Left colon (tissue), 2 donors: ENCODE measurements at regions not wholly inside any gene's neighbourhood (a gene's known extent, or its start where the extent isn't known, plus 50 kb on each side); places are given as distances from the start of the nearest gene placed in this dataset.
"Not testable (repeated sequence)": the region's sequence is repeated elsewhere in the genome, so short reads cannot be mapped to it uniquely, and the experiment has no call there.

Source experiments
- ATAC-seq: fragments of 200-7000 bp; cut with Tn5 transposase; one replicate; pipeline ENCODE4 v1.9.1; 2020; ENCODE audit warnings: mild to moderate bottlenecking, moderate library complexity
- DNase-seq, 2 donors: peaks; one replicate each; pipeline ENCODE4 v3.0.0-alpha.2; 2020
- intact Hi-C, 2 donors: fragments of 100-400 bp; cut with DNase I in 1 of 2; cut with micrococcal nuclease in 1 of 2; formaldehyde crosslinking; loops; one replicate each; pipeline versions ENCODE4 v1.11.2 to v1.14.0; 2022; cut with DNase I, micrococcal nuclease
- donor health status: DM: no; HTN: no; CAD: no.
- donor health status: DM: yes; HTN: yes; CAD: no.

DNA sequence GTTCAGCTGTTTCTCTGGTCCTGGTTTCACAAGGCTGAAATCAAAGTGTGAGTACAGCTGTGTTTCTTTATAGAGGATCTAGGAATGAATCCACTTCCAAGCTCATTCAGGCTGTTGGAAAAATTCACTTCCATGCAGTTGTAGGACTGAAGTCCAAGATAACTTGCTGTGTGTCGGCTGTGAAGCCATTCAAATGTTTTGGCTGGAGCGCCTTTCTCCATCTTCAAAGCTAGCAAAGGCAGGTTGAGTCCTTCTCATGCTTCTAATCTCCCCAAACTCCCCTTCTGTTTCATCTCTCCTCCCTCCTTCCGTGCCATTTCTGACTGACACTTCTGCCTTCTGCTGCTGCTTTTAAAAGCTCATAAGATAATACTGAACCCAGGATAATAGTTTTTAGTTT is 1195.4 kb upstream of the LRRN3 start:
- DNase-seq (no peak), ATAC-seq (no peak)
- intact Hi-C loops: no loop called here

DNA sequence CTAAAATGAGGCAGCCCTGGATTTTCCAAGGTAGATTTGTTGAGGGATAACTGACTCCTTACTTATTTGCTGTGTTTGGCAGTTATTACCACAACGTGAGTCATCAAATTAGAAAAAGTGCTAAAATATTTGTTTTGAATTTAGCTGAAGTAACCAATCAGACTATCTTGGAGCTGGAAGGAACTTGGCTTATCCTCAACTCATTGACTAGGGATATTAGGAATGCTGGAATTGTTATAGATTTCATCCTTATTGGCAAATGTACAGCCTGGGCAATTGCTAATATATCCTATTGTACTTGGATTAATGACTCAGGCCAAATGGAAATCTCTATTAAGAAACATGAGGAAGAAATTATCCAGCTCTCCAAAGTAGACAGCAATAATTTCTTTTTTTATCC is 1189.0 kb upstream of the LRRN3 start:
- ATAC-seq: no peak
- DNase-seq: no peak
- intact Hi-C loops: no loop called here

DNA sequence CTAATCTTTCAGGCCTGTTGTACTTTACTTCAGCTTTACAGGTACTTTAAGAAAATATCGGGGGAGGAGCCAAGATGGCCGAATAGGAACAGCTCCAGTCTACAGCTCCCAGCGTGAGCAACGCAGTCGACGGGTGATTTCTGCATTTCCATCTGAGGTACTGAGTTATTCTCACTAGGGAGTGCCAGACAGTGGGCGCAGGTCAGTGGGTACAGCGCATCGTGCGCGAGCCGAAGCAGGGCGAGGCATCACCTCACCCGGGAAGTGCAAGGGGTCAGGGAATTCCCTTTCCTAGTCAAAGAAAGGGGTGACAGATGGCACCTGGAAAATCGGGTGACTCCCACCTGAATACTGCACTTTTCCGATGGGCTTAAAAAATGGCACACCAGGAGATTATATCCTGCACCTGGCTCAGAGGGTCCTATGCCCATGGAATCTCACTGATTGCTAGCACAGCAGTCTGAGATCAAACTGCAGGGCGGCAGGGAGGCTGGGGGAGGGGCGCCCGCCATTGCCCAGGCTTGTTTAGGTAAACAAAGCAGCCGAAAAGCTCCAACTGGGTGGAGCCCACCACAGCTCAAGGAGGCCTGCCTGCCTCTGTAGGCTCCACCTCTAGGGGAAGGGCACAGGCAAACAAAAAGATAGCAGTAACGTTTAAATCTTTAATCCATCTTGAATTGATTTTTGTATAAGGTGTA is 1185.4 kb upstream of the LRRN3 start:
- intact Hi-C loops, ATAC-seq, DNase-seq: not testable (repeated sequence)

DNA sequence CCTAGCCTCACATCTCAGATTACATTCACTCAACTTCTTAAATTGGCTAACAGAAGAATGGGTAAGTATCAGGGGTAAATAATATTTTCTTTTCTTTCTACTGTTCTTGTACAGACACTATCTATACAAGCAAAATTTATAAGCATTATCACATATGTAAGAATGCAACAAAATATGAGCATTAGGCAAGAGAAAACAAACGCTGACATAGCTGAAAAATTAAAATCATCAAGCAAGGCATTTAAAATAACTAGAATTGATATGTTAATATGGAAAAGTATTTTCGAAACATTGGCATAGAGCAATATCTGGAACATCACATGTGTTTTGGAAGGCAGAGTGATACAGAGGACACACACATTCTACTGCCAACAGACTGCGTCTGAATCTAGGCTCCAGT is 1175.3 kb upstream of the LRRN3 start:
- ATAC-seq (no peak), DNase-seq (no peak)
- intact Hi-C loops: no loop called here

DNA sequence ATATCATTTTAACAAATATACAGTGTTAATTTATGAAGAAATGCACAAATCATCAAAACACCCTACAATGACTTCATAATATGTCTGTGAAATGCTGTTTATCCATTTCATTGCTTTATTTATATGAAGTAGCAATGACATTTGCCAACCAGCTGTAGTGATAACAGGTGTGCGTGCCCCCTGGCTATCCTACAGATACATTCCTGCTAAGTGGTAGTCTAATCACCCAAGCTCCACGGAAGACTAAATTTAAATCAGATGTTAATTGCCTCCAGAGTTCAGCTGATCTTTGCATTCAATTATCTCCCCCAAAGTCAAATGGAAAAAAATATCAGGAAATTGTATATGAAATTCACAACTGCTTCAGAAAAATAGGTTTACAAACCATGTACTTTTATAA is 1164.2 kb upstream of the LRRN3 start:
- intact Hi-C loops: no loop called here
- DNase-seq (no peak), ATAC-seq (no peak)

DNA sequence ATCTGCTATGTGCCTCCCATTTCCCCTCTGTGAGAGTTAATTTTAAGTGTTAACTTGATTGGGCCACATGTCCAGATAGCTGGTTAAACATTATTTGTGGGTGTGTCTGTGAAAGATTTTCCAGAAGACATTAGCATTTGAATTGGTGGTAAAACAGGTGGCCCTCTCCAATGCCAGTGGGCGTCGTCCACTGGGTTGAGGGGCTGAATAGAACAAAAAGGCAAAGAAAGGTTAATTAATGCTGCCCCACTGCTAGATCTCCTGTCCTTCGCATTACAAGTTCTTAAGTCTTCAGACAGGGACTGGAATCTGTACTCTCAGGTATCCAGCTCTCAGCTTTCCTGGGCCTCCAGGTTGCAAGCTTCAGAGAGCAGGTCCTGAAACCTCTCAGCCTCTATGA is 1160.9 kb upstream of the LRRN3 start:
- intact Hi-C loops: no loop called here
- DNase-seq (no peak), ATAC-seq (no peak)

DNA sequence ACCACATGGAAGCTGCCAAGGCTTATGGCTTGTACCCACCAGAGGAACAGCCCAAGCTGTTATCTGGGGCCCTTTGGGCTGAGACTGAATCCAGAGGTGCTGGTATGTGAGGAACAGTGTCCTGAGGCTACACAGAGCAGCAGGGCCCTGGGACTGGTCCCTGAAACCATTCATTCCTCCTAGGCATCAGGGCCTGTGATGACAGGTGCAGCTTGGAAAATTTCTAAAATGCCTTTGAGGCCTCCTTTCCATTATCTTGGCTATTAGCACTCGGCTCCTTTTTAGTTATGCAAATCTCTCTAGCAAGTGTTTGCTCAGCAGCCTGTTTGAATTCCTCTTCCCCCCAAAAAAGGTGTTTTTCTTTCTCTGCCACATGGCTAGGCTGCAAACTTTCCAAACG is 1151.7 kb upstream of the LRRN3 start:
- DNase-seq (no peak), ATAC-seq (no peak)
- intact Hi-C loops: no loop called here

DNA sequence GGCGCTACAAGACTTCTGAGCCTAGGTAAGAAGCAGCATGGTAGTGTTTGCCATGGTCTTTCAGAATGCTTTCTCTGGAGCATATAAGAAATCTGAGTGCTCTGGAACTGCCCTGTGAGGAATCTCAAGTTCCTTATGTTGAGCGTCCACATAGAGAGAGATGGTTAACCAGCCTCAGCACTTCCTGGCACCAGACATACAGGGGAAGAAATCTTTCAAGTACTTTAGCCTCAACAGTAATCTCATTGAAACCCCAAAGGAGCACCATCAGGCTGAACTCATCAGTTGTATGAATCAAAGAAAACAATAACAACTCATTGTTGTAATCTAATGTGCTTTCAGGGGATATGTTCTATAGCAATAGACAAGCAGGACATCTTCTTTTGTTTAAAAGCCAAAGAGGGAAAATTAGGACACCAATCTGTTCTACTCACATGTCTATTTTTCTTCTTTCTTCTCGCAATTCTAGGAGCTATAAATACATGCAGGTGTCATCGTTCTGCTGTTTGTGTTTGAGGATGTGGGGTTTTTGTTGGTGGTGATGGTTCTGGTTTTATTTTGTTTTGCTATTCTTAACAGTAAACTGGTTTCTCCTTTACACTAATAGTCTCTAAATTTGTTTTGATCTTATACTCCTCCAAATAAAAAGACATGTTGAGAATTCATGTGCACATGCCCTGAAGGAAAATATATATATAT is 1145.0 kb upstream of the LRRN3 start:
- intact Hi-C loops: no loop called here
- ATAC-seq (no peak), DNase-seq (no peak)

DNA sequence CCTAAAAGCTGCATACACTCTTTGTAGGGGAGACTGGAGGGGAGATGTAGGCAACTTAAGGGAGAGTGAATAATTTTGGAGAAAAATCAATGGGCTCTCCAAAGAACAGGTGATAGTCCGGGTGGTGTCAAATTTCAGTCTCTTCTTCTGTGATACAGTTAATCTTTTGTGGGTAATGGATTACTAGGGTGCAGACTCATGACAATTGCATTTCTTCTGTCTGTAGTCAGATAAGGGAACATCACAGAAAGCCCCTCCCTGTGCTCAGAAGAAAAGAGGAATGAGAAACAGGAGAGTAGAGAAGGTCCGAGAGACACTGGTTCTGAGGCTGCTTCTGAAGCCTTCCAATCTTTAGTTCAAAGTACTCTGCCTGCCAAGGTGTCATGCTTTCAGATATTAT is 1140.7 kb upstream of the LRRN3 start:
- DNase-seq: no peak
- intact Hi-C loops: no loop called here
- no peak for ATAC-seq

DNA sequence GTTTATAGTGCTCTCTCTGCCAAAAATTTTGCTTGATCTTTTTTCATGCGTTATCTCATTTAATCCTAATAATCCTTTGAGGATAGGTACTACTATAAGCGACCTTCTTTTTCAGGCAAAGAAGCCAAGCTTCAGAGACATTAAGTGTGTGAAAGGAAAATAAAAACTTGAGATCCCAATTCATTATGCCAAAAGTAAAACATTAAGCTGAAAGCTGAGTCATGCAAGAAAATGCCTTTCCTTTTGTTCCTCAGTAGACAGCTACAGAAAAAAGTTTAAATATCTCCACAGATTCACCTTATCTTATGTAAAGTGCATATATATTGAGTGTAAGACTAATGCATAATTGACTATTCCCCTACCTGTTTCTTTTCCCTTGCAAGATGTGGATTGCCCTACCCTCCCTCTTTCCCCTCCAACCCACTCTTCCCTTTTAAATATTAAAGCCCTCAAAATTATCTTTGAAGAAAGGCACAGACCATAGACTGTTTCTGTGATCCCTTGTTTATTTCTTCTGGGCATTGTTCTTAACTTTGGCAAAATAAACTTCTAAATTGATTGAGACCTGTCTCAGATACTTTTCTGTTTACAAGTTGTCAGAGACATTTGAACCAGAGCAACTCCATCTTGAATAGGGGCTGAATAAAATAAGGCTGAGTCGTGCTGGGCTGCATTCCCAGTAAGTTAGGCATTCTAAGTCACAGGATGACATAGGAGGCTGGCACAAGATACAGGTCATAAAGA is 1139.9 kb upstream of the LRRN3 start:
- no peak for ATAC-seq
- intact Hi-C loops: no loop called here

DNA sequence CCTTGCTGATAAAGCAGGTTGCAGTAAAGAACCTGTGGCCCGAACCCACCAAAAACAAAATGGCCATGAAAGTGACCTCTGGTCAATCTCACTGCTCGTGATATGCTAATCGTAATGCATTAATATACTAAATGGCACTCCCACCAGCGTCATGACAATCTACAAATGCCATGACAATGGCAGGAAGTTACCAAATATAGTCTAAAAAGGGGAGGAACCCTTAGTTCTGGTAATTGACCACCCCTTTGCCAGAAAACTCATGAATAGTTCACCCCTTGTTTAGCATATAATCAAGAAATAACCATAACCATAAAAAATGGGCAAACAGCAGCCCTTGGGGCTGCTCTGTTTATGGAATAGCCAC is 1139.4 kb upstream of the LRRN3 start:
- DNase-seq: no peak

More for the DNA sequence above, 1139.9 kb upstream of the LRRN3 start:
- DNase-seq: no peak

DNA sequence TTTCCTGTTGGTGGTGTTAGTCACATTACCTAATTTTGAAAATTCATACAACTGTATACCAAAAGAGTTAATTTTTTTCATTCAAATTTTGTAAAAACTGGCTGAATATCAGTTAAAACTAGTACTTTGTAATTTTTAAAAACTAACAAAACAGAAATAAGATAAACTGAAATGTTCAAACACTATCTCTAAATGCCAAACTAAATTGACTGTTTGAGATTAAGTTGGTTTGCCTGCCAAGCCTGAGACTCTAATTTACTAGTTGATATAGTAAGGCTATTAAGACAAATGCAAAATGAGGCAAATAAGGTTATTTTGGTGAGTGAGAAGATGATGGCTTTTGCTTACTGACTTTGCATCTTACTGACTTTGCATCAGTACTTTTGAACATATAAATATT is 1134.9 kb upstream of the LRRN3 start:
- intact Hi-C loops: no loop called here
- DNase-seq (no peak), ATAC-seq (no peak)

More for the DNA sequence above, 1139.4 kb upstream of the LRRN3 start:
- ATAC-seq: no peak
- intact Hi-C loops: no loop called here

DNA sequence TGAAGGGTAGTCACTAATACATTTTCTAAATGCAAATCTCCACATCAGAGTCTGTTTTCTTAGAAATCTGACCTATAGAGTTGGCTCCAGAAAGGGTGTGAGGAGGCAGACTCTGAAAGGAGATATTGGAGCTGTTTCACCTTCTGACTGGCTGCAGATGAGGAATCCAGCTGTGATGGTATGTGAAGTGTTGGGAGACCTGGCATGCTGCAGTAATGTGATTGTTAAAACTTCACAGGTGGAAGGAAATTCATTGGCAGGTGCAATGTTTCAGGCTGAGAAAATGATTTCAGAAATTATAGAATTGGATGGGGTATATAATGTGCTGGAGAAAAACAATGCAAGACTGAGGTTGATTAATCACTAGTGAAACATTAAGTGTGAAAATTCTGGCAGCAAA is 1134.0 kb upstream of the LRRN3 start:
- intact Hi-C loops: no loop called here
- ATAC-seq (no peak), DNase-seq (no peak)

DNA sequence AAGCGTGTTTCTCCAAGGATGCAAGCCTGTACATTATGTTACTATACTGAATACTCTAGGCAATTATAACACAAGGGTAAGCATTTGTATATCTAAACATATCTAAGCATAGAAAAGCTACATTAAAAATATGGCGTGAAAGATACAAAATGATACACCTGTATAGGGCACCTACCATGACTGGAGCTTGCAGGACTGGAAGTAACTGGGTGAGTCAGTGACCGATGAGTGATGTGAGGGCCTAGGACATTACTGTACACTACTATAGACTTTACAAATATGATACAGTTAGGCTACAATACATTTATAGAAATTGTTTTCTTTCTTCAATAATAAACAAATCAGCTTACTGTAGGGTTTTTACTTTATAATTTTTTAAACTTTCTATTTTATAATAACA is 1127.2 kb upstream of the LRRN3 start:
- no peak for DNase-seq
- intact Hi-C loops: no loop called here
- ATAC-seq: no peak

DNA sequence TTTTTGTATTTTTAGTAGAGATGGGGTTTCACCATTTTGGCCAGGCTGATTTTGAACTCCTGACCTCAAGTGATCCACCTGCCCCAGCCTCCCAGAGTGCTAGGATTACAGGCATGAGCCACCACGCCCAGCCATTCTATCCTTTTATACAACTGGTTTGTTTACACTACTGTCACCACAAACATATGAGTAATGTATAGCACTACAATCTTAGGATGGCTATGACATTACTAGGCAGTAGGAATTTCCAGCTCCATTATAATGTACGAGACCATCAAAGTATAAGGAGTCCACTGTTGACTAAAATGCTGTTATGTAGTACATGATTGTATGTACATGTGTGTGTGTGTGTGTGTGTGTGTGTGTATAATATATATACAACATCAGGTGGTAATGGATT is 1126.1 kb upstream of the LRRN3 start:
- intact Hi-C loops: no loop called here
- ATAC-seq (no peak), DNase-seq (no peak)

DNA sequence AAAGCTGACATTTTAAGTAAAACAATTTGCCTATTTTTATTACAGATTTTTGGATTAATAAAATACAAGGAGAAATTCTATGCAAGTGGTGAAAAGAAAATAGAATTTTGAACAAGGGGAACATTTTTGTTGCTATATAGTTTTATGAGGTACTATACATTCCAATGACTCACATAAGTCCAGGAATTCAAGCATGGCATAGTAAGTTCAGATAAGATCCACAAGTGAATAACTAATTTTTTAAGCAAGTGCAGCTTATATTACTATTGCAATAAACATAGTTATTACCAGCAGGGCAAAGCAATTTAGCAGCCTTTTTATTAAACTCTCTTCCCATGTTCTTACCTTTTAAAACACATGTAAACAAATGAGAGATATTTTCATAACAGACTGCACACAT is 1123.5 kb upstream of the LRRN3 start:
- DNase-seq (no peak), ATAC-seq (no peak)
- intact Hi-C loops: no loop called here

DNA sequence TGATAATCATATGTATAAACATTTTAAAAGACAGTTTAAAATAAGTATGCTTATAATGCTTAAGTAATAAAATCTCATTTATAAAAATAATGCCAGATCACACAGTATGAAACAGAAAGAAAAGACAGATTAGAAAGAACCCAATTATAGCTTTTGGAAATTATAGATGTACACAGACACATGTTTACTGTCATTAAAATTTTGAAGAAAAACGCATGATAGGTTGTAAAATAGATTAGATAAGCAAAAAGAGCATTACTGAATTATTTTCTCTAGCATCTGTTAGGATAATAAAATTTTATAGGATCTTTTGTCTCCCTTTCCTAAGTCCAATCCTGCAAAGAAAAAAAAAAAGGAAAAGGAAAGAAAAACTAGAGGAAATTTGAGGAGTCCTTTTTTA is 1107.3 kb upstream of the LRRN3 start:
- ATAC-seq (no peak), DNase-seq (no peak)
- intact Hi-C loops: no loop called here

DNA sequence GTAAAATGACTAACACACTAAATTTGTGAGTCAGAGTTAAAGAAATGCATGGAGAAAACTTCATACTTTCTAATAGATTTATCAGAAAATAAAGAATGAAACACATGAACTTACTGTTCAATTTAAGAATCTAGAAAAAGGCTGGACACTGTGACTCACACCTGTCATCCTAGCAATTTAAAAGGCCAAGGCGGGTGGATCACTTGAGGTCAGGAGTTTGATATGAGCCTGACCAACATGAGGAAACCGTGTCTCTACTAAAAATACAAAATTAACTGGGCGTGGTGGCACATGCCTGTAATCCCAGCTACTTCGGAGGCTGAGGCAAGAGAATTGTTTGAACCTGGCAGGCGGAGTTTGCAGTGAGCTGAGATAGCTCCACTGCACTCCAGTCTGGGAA is 1106.2 kb upstream of the LRRN3 start:
- no peak for ATAC-seq

DNA sequence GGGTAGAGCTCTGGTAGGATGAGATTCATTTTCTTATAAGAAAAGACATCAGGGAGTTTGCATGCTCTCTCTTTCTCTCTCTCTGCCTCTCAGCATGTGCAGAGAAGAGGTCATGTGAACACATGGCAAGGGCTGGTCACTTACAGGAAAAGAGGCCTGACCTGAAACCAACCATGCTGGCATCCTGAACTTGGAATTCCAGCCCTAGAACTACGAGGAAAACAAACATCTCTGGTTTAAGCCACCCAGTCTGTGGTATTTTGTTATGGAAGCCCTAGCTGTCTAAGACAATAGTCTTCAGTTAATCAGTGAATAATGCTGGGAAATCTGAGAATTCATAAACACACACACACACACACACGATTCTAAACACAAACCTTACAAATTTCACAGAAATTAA is 1104.2 kb upstream of the LRRN3 start:
- intact Hi-C loops: no loop called here
- no peak for ATAC-seq
- DNase-seq: no peak

More for the DNA sequence above, 1106.2 kb upstream of the LRRN3 start:
- no peak for DNase-seq
- intact Hi-C loops: no loop called here

DNA sequence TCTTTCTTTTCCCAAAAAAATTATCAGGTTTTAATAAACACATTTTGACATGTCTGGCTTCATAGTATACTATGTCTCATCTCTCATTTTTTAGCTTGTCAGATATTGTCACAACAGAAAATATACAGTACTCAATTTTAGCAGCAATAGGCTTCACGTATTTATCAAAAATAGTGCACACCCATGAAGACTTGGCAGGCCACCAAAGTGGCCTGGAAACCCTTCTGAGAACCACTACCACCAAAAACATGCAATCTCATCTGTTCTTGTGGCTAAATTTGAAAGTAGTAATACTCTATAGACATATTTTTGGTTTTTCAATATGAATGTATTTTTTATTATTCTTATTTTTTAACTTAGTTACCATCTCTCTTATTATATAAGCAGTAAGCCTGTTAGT is 1094.5 kb upstream of the LRRN3 start:
- ATAC-seq (no peak), DNase-seq (no peak)
- intact Hi-C loops: no loop called here
